Activated T-helper 1 cell treated with anti-CD3 and anti-CD28 coated beads, Interleukin-2, amount 50 U/mL, for 16 hours (primary cell): ENCODE measurements at regions not wholly inside any gene's neighbourhood (a gene's known extent, or its start where the extent isn't known, plus 50 kb on each side); places are given as distances from the start of the nearest gene placed in this dataset.
"Not testable (repeated sequence)": the region's sequence is repeated elsewhere in the genome, so short reads cannot be mapped to it uniquely, and the experiment has no call there.

ENCODE experiments used
- DNase-seq, 2 donors: peaks; one replicate each; pipeline ENCODE4 v3.0.0-alpha.2; 2020; ENCODE audit warnings: low read depth in 1 of 2, low spot score in 1 of 2

GRCh38 chr2:236767941-236768340 is 198.3 kb downstream of the ACKR3 start:
- no peak for DNase-seq

- no peak for DNase-seq
Measured at GRCh38 chr2:236768393-236769140, 198.9 kb downstream of the ACKR3 start.

- no peak for DNase-seq
Measured at GRCh38 chr2:236769981-236770671, 200.5 kb downstream of the ACKR3 start.

- DNase-seq = no peak
Measured at GRCh38 chr2:236772220-236772837, 202.7 kb downstream of the ACKR3 start.

GRCh38 chr2:236773206-236773605 is 203.6 kb downstream of the ACKR3 start:
- DNase-seq = no peak

GRCh38 chr2:236774171-236774570 is 204.5 kb downstream of the ACKR3 start:
- DNase-seq = no peak

GRCh38 chr2:236775511-236775910 is 205.9 kb downstream of the ACKR3 start:
- DNase-seq = no peak

- DNase-seq = no peak
Measured at GRCh38 chr2:236776206-236776605, 206.6 kb downstream of the ACKR3 start.

GRCh38 chr2:236776695-236777251 is 207.1 kb downstream of the ACKR3 start:
- no peak for DNase-seq

GRCh38 chr2:236777408-236777807 is 207.8 kb downstream of the ACKR3 start:
- no peak for DNase-seq

- no peak for DNase-seq
Measured at GRCh38 chr2:236781933-236782816, 212.6 kb downstream of the ACKR3 start.

GRCh38 chr2:236782938-236783337 is 213.3 kb downstream of the ACKR3 start:
- no peak for DNase-seq

GRCh38 chr2:236783417-236784020 is 213.9 kb downstream of the ACKR3 start:
- DNase-seq = no peak

- no peak for DNase-seq
Measured at GRCh38 chr2:236785611-236786057, 216.0 kb downstream of the ACKR3 start.

- DNase-seq = no peak
Measured at GRCh38 chr2:236786751-236787150, 217.1 kb downstream of the ACKR3 start.

GRCh38 chr2:236787376-236787775 is 217.8 kb downstream of the ACKR3 start:
- DNase-seq = not testable (repeated sequence)

GRCh38 chr2:236787885-236788284 is 218.3 kb downstream of the ACKR3 start:
- no peak for DNase-seq

- no peak for DNase-seq
Measured at GRCh38 chr2:236790963-236791362, 221.3 kb downstream of the ACKR3 start.

- no peak for DNase-seq
Measured at GRCh38 chr2:236793023-236794011, 223.7 kb downstream of the ACKR3 start.
